ENCODE measurements at regions not wholly inside any gene's neighbourhood (a gene's known extent, or its start where the extent isn't known, plus 50 kb on each side); places are given as distances from the start of the nearest gene placed in this dataset.
"Not testable (repeated sequence)": the region's sequence is repeated elsewhere in the genome, so short reads cannot be mapped to it uniquely, and the experiment has no call there.

GRCh38 chr4:123234955-123235354 is 161.6 kb upstream of the SPRY1 start:
- Mint-ChIP-seq H3K9me3 (peaks cover 5% of the 10 kb centered on the region), H3K27ac (no peak overlapping the region), H3K4me3 (no peak overlapping the region), H3K4me1 (ENCODE audit: low read depth) (no peaks in the 10 kb centered on the region), H3K36me3 (ENCODE audit: low read depth) (peaks cover 40% of the 10 kb centered on the region), H3K27me3 (no peaks in the 10 kb centered on the region)
- POLR2A ChIA-PET, result no interaction called here
- H3K4me3 ChIP-seq (ENCODE audit: low read length), result no peak overlapping the region
- no peak overlapping the region for H3K27ac ChIP-seq (ENCODE audit: low read depth in 1 of 2, low read length in 2 of 2)
- H3K9me3 ChIP-seq (ENCODE audit: control insufficient read depth in 1 of 2, insufficient read depth in 1 of 2, low read length in 2 of 2), result peaks cover 0 to 6% of the 10 kb centered on the region in 2 experiments
- ATAC-seq (ENCODE audit: poor library complexity) (no peak), DNase-seq (no peak)
- H3K4me1 ChIP-seq (ENCODE audit: insufficient read depth, low read length), result no peaks in the 10 kb centered on the region
- H3K27me3 ChIP-seq (ENCODE audit: control insufficient read depth in 1 of 2, insufficient read depth in 2 of 2, low read length in 2 of 2), result no peaks in the 10 kb centered on the region
- no peak for TF ChIP-seq CTCF (IDR thresholded peaks at IDR 0.05)
- intact Hi-C loops (cut with DNase I, micrococcal nuclease), result no loop called here
- no peaks in the 10 kb centered on the region for H3K36me3 ChIP-seq (ENCODE audit: insufficient read depth, low read length)
- CTCF ChIA-PET, result no interaction called here

GRCh38 chr4:123235431-123235830 is 161.2 kb upstream of the SPRY1 start:
- H3K9me3 Mint-ChIP-seq, result peaks cover 9% of the 10 kb centered on the region

GRCh38 chr4:123236606-123237005 is 160.0 kb upstream of the SPRY1 start:
- Histone ChIP-seq H3K4me3 (ENCODE audit: low read length) (no peak overlapping the region), H3K4me1 (ENCODE audit: insufficient read depth, low read length) (no peaks in the 10 kb centered on the region), H3K27ac (ENCODE audit: low read depth in 1 of 2, low read length in 2 of 2) (no peak overlapping the region), H3K36me3 (ENCODE audit: insufficient read depth, low read length) (no peaks in the 10 kb centered on the region), H3K9me3 (ENCODE audit: control insufficient read depth in 1 of 2, insufficient read depth in 1 of 2, low read length in 2 of 2) (peaks cover 0 to 6% of the 10 kb centered on the region in 2 experiments), H3K27me3 (ENCODE audit: control insufficient read depth in 1 of 2, insufficient read depth in 2 of 2, low read length in 2 of 2) (no peaks in the 10 kb centered on the region)
- Mint-ChIP-seq H3K27ac (no peak overlapping the region), H3K4me1 (ENCODE audit: low read depth) (no peaks in the 10 kb centered on the region), H3K9me3 (peaks cover 10% of the 10 kb centered on the region), H3K4me3 (no peak overlapping the region), H3K27me3 (no peaks in the 10 kb centered on the region), H3K36me3 (ENCODE audit: low read depth) (peaks cover 26% of the 10 kb centered on the region)
- DNase-seq (no peak), ATAC-seq (ENCODE audit: poor library complexity) (no peak)
- intact Hi-C loops (cut with DNase I, micrococcal nuclease), result no loop called here
- TF ChIP-seq CTCF (IDR thresholded peaks at IDR 0.05), result no peak
- ChIA-PET CTCF (interaction anchor here (1.6 kb wide), 1 partner anchor 18 kb away, joined by 3 read pairs; no protein-coding TSS in a partner anchor), POLR2A (no interaction called here)

More at GRCh38 chr4:123235431-123235830, 161.2 kb upstream of the SPRY1 start:
- Mint-ChIP-seq H3K4me1 (ENCODE audit: low read depth) (no peaks in the 10 kb centered on the region), H3K4me3 (no peak overlapping the region), H3K27me3 (no peaks in the 10 kb centered on the region), H3K36me3 (ENCODE audit: low read depth) (peaks cover 35% of the 10 kb centered on the region), H3K27ac (no peak overlapping the region)
- ATAC-seq (ENCODE audit: poor library complexity) (no peak), DNase-seq (no peak)
- Histone ChIP-seq H3K27ac (ENCODE audit: low read depth in 1 of 2, low read length in 2 of 2) (no peak overlapping the region), H3K9me3 (ENCODE audit: control insufficient read depth in 1 of 2, insufficient read depth in 1 of 2, low read length in 2 of 2) (peaks cover 0 to 6% of the 10 kb centered on the region in 2 experiments), H3K4me1 (ENCODE audit: insufficient read depth, low read length) (no peaks in the 10 kb centered on the region), H3K27me3 (ENCODE audit: control insufficient read depth in 1 of 2, insufficient read depth in 2 of 2, low read length in 2 of 2) (no peaks in the 10 kb centered on the region), H3K4me3 (ENCODE audit: low read length) (no peak overlapping the region), H3K36me3 (ENCODE audit: insufficient read depth, low read length) (no peaks in the 10 kb centered on the region)
- ChIA-PET POLR2A (no interaction called here), CTCF (no interaction called here)
- intact Hi-C loops (cut with DNase I, micrococcal nuclease), result no loop called here
- TF ChIP-seq CTCF (IDR thresholded peaks at IDR 0.05), result no peak

- H3K36me3 ChIP-seq (ENCODE audit: insufficient read depth, low read length); H3K4me3 Mint-ChIP-seq; DNase-seq; H3K27me3 Mint-ChIP-seq; H3K9me3 ChIP-seq (ENCODE audit: control insufficient read depth in 1 of 2, insufficient read depth in 1 of 2, low read length in 2 of 2); H3K4me1 Mint-ChIP-seq (ENCODE audit: low read depth); intact Hi-C loops (cut with DNase I, micrococcal nuclease); H3K27me3 ChIP-seq (ENCODE audit: control insufficient read depth in 1 of 2, insufficient read depth in 2 of 2, low read length in 2 of 2); ATAC-seq (ENCODE audit: poor library complexity); H3K27ac ChIP-seq (ENCODE audit: low read depth in 1 of 2, low read length in 2 of 2); H3K36me3 Mint-ChIP-seq (ENCODE audit: low read depth); H3K4me3 ChIP-seq (ENCODE audit: low read length); CTCF ChIA-PET; H3K4me1 ChIP-seq (ENCODE audit: insufficient read depth, low read length); H3K27ac Mint-ChIP-seq; POLR2A ChIA-PET: not testable (repeated sequence)
- H3K9me3 Mint-ChIP-seq, result peaks cover 14% of the 10 kb centered on the region
Observed at GRCh38 chr4:123240286-123240685, 156.3 kb upstream of the SPRY1 start.

- intact Hi-C loops (cut with DNase I, micrococcal nuclease), result not testable (repeated sequence)
Observed at GRCh38 chr4:123243220-123243619, 153.4 kb upstream of the SPRY1 start.

More at GRCh38 chr4:123243220-123243619, 153.4 kb upstream of the SPRY1 start:
- H3K4me1 Mint-ChIP-seq (ENCODE audit: low read depth); H3K36me3 Mint-ChIP-seq (ENCODE audit: low read depth); H3K27me3 ChIP-seq (ENCODE audit: control insufficient read depth in 1 of 2, insufficient read depth in 2 of 2, low read length in 2 of 2); CTCF ChIA-PET; POLR2A ChIA-PET; ATAC-seq (ENCODE audit: poor library complexity); H3K4me3 Mint-ChIP-seq; H3K27ac ChIP-seq (ENCODE audit: low read depth in 1 of 2, low read length in 2 of 2); H3K27ac Mint-ChIP-seq; H3K36me3 ChIP-seq (ENCODE audit: insufficient read depth, low read length); H3K9me3 ChIP-seq (ENCODE audit: control insufficient read depth in 1 of 2, insufficient read depth in 1 of 2, low read length in 2 of 2); H3K4me1 ChIP-seq (ENCODE audit: insufficient read depth, low read length); H3K4me3 ChIP-seq (ENCODE audit: low read length); H3K27me3 Mint-ChIP-seq; DNase-seq: not testable (repeated sequence)
- H3K9me3 Mint-ChIP-seq, result peaks cover 11% of the 10 kb centered on the region
